ENCODE measurements at regions not wholly inside any gene's neighbourhood (a gene's known extent, or its start where the extent isn't known, plus 50 kb on each side); places are given as distances from the start of the nearest gene placed in this dataset.

DNA sequence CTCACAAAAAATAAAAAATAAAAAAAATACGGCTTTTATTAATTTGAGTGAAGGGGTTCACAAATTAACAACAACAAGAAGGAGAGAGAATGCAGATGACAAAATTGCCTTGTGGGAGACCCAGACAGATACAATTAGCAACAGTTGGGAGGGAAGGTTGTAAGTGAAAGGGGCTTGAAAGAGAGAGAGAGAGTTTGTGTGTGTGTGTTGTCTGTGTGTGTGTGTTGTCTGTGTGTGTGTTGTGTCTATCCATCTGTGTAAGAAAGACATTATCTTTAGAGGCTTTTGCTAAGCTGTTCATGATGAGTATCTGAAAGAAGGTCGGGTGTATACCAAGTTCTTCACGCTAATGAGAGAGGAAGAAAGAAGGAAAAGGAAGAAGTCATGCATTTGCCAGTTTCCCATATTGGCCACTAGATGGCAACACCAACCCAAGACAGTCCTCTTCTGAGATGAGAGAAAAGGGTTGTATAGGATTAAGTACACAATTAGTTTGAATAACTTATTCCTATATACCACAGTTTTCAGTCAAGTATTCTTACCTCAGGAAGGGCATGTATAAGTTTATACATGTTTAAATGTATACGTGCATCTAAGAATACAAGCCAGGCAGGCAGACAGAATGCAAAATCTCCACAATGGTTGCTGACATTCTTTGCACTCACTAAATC lies 63.7 kb upstream of the CD2AP start (continued):
- TF ChIP-seq, protein P1, sequence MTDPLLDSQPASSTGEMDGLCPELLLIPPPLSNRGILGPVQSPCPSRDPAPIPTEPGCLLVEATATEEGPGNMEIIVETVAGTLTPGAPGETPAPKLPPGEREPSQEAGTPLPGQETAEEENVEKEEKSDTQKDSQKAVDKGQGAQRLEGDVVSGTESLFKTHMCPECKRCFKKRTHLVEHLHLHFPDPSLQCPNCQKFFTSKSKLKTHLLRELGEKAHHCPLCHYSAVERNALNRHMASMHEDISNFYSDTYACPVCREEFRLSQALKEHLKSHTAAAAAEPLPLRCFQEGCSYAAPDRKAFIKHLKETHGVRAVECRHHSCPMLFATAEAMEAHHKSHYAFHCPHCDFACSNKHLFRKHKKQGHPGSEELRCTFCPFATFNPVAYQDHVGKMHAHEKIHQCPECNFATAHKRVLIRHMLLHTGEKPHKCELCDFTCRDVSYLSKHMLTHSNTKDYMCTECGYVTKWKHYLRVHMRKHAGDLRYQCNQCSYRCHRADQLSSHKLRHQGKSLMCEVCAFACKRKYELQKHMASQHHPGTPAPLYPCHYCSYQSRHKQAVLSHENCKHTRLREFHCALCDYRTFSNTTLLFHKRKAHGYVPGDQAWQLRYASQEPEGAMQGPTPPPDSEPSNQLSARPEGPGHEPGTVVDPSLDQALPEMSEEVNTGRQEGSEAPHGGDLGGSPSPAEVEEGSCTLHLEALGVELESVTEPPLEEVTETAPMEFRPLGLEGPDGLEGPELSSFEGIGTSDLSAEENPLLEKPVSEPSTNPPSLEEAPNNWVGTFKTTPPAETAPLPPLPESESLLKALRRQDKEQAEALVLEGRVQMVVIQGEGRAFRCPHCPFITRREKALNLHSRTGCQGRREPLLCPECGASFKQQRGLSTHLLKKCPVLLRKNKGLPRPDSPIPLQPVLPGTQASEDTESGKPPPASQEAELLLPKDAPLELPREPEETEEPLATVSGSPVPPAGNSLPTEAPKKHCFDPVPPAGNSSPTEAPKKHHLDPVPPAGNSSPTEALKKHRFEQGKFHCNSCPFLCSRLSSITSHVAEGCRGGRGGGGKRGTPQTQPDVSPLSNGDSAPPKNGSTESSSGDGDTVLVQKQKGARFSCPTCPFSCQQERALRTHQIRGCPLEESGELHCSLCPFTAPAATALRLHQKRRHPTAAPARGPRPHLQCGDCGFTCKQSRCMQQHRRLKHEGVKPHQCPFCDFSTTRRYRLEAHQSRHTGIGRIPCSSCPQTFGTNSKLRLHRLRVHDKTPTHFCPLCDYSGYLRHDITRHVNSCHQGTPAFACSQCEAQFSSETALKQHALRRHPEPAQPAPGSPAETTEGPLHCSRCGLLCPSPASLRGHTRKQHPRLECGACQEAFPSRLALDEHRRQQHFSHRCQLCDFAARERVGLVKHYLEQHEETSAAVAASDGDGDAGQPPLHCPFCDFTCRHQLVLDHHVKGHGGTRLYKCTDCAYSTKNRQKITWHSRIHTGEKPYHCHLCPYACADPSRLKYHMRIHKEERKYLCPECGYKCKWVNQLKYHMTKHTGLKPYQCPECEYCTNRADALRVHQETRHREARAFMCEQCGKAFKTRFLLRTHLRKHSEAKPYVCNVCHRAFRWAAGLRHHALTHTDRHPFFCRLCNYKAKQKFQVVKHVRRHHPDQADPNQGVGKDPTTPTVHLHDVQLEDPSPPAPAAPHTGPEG (CRISPR knock-in tag; IDR thresholded peaks at IDR 0.05), result no peak
- TF ChIP-seq TCF7 (IDR thresholded peaks at IDR 0.05; ENCODE audit: low read depth), result no peak
- no peak for TF ChIP-seq YY1 (IDR thresholded peaks at IDR 0.05; ENCODE audit: insufficient read depth, insufficient replicate concordance, low read depth, low read length)
- no peak for TF ChIP-seq GLI4 (CRISPR knock-in tag; IDR thresholded peaks at IDR 0.05; ENCODE audit: borderline replicate concordance)
- TF ChIP-seq SP1 (IDR thresholded peaks at IDR 0.05), result no peak
- TF ChIP-seq SP1 (CRISPR knock-in tag; IDR thresholded peaks at IDR 0.05), result no peak
- TF ChIP-seq TEAD2 (CRISPR knock-in tag; IDR thresholded peaks at IDR 0.05), result no peak
- TF ChIP-seq CREB1 (IDR thresholded peaks at IDR 0.05), result no peak
- no peak for TF ChIP-seq CREB1 (CRISPR knock-in tag; IDR thresholded peaks at IDR 0.05)
- TF ChIP-seq THAP11 (CRISPR knock-in tag; IDR thresholded peaks at IDR 0.05), result 0 out of 2 replicates have a peak, but pooled peaks have one; percentile 34
- TF ChIP-seq ZNF10 (CRISPR knock-in tag; IDR thresholded peaks at IDR 0.05; ENCODE audit: borderline replicate concordance, low read depth), result no peak
- TF ChIP-seq MEIS2 (CRISPR knock-in tag; IDR thresholded peaks at IDR 0.05), result no peak
- TF ChIP-seq RARA (CRISPR knock-in tag; IDR thresholded peaks at IDR 0.05), result no peak
- no peak for TF ChIP-seq SMYD3 (CRISPR knock-in tag; IDR thresholded peaks at IDR 0.05)
- TF ChIP-seq, protein P2, sequence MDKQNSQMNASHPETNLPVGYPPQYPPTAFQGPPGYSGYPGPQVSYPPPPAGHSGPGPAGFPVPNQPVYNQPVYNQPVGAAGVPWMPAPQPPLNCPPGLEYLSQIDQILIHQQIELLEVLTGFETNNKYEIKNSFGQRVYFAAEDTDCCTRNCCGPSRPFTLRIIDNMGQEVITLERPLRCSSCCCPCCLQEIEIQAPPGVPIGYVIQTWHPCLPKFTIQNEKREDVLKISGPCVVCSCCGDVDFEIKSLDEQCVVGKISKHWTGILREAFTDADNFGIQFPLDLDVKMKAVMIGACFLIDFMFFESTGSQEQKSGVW (CRISPR knock-in tag; IDR thresholded peaks at IDR 0.05; ENCODE audit: borderline replicate concordance), result no peak
- TF ChIP-seq SCMH1 (CRISPR knock-in tag; IDR thresholded peaks at IDR 0.05; ENCODE audit: borderline replicate concordance), result no peak
- TF ChIP-seq ZNF546 (CRISPR knock-in tag; conservative IDR thresholded peaks at IDR 0.05), result no peak
- no peak; the same call in 1 of the 2 replicates for TF ChIP-seq ESRRA (CRISPR knock-in tag; IDR thresholded peaks at IDR 0.05; ENCODE audit: low read depth)
- no peak for TF ChIP-seq ZNF337 (CRISPR knock-in tag; IDR thresholded peaks at IDR 0.05; ENCODE audit: borderline replicate concordance, low read depth)
- no peak for TF ChIP-seq ATF7 (IDR thresholded peaks at IDR 0.05)
- TF ChIP-seq ATF7 (CRISPR knock-in tag; IDR thresholded peaks at IDR 0.05), result no peak
- no peak for TF ChIP-seq ZSCAN12 (CRISPR knock-in tag; IDR thresholded peaks at IDR 0.05)
- TF ChIP-seq CCAR2 (optimal IDR thresholded peaks at IDR 0.05; ENCODE audit: low read depth, low read length), result no peak
- TF ChIP-seq KAT7 (CRISPR knock-in tag; IDR thresholded peaks at IDR 0.05; ENCODE audit: borderline replicate concordance), result no peak
- no peak for TF ChIP-seq POLR2G (IDR thresholded peaks at IDR 0.05; ENCODE audit: low read depth, low read length)
- no peak for TF ChIP-seq RBM39 (IDR thresholded peaks at IDR 0.05; ENCODE audit: low read depth, low read length, poor library complexity, severe bottlenecking)
- no peak for TF ChIP-seq TBP (CRISPR knock-in tag; IDR thresholded peaks at IDR 0.05)
- no peak for TF ChIP-seq ZNF383 (CRISPR knock-in tag; IDR thresholded peaks at IDR 0.05; ENCODE audit: borderline replicate concordance)

Data from HepG2 (cell line).